ENCODE measurements at regions not wholly inside any gene's neighbourhood (a gene's known extent, or its start where the extent isn't known, plus 50 kb on each side); places are given as distances from the start of the nearest gene placed in this dataset.

GRCh38 chr6:104613416-104614001 lies 246.2 kb downstream of the HACE1 start:
- Histone ChIP-seq H3K27me3 (replicated peaks; ENCODE audit: control insufficient read depth, insufficient read depth, low read length) (no peaks in the 10 kb centered on the region), H3K36me3 (ENCODE audit: control insufficient read depth, insufficient read depth, low read length) (no peaks in the 10 kb centered on the region), H3K4me3 (replicated peaks; ENCODE audit: low read depth, low read length) (no peak overlapping the region)
- TF ChIP-seq CTCF (IDR thresholded peaks at IDR 0.05; ENCODE audit: insufficient read depth, low read length, poor library complexity, severe bottlenecking), result no peak
- DNase-seq (ENCODE audit: extremely low read depth, insufficient read length), result no peak

GRCh38 chr6:104612541-104612940 lies 247.2 kb downstream of the HACE1 start:
- no peaks in the 10 kb centered on the region for H3K27me3 ChIP-seq (replicated peaks; ENCODE audit: control insufficient read depth, insufficient read depth, low read length)
- DNase-seq (ENCODE audit: extremely low read depth, insufficient read length), result no peak
- no peak overlapping the region for H3K4me3 ChIP-seq (replicated peaks; ENCODE audit: low read depth, low read length)
- no peaks in the 10 kb centered on the region for H3K36me3 ChIP-seq (ENCODE audit: control insufficient read depth, insufficient read depth, low read length)
- no peak for TF ChIP-seq CTCF (IDR thresholded peaks at IDR 0.05; ENCODE audit: insufficient read depth, low read length, poor library complexity, severe bottlenecking)

- Histone ChIP-seq H3K27me3 (replicated peaks; ENCODE audit: control insufficient read depth, insufficient read depth, low read length) (no peaks in the 10 kb centered on the region), H3K4me3 (replicated peaks; ENCODE audit: low read depth, low read length) (no peak overlapping the region), H3K36me3 (ENCODE audit: control insufficient read depth, insufficient read depth, low read length) (no peaks in the 10 kb centered on the region)
- no peak for DNase-seq (ENCODE audit: extremely low read depth, insufficient read length)
- TF ChIP-seq CTCF (IDR thresholded peaks at IDR 0.05; ENCODE audit: insufficient read depth, low read length, poor library complexity, severe bottlenecking), result no peak
Measured at GRCh38 chr6:104608101-104608500, 251.6 kb downstream of the HACE1 start.

- DNase-seq (ENCODE audit: extremely low read depth, insufficient read length), result no peak
- H3K4me3 ChIP-seq (replicated peaks; ENCODE audit: low read depth, low read length), result no peak overlapping the region
- TF ChIP-seq CTCF (IDR thresholded peaks at IDR 0.05; ENCODE audit: insufficient read depth, low read length, poor library complexity, severe bottlenecking), result no peak
Measured at GRCh38 chr6:104607501-104607900, 252.2 kb downstream of the HACE1 start.

GRCh38 chr6:104606361-104606760 lies 253.4 kb downstream of the HACE1 start:
- Histone ChIP-seq H3K4me3 (replicated peaks; ENCODE audit: low read depth, low read length) (no peak overlapping the region), H3K36me3 (ENCODE audit: control insufficient read depth, insufficient read depth, low read length) (no peaks in the 10 kb centered on the region), H3K27me3 (replicated peaks; ENCODE audit: control insufficient read depth, insufficient read depth, low read length) (no peaks in the 10 kb centered on the region)
- no peak for TF ChIP-seq CTCF (IDR thresholded peaks at IDR 0.05; ENCODE audit: insufficient read depth, low read length, poor library complexity, severe bottlenecking)
- no peak for DNase-seq (ENCODE audit: extremely low read depth, insufficient read length)

More at GRCh38 chr6:104607501-104607900, 252.2 kb downstream of the HACE1 start:
- no peaks in the 10 kb centered on the region for H3K36me3 ChIP-seq (ENCODE audit: control insufficient read depth, insufficient read depth, low read length)
- no peaks in the 10 kb centered on the region for H3K27me3 ChIP-seq (replicated peaks; ENCODE audit: control insufficient read depth, insufficient read depth, low read length)

GRCh38 chr6:104604685-104605084 lies 255.0 kb downstream of the HACE1 start:
- TF ChIP-seq CTCF (IDR thresholded peaks at IDR 0.05; ENCODE audit: insufficient read depth, low read length, poor library complexity, severe bottlenecking), result no peak
- no peak for DNase-seq (ENCODE audit: extremely low read depth, insufficient read length)
- no peaks in the 10 kb centered on the region for H3K36me3 ChIP-seq (ENCODE audit: control insufficient read depth, insufficient read depth, low read length)
- no peak overlapping the region for H3K4me3 ChIP-seq (replicated peaks; ENCODE audit: low read depth, low read length)
- H3K27me3 ChIP-seq (replicated peaks; ENCODE audit: control insufficient read depth, insufficient read depth, low read length), result no peaks in the 10 kb centered on the region
